GM21723 (cell line): ENCODE measurements at regions not wholly inside any gene's neighbourhood (a gene's known extent, or its start where the extent isn't known, plus 50 kb on each side); places are given as distances from the start of the nearest gene placed in this dataset.

Experiments
- ATAC-seq: cut with Tn5 transposase; IDR thresholded peaks from one replicate; pipeline ENCODE4 v1.9.1; 2021; ENCODE audit warnings: mild to moderate bottlenecking, moderate library complexity; ENCODE audit not compliant: unreplicated experiment

- no peak for ATAC-seq
These were observed 241.2 kb downstream of the PTBP2 start for GRCh38 chr1:96962751-96963211.

- ATAC-seq: no peak
These were observed 243.2 kb downstream of the PTBP2 start for GRCh38 chr1:96964761-96965160.

- peak; percentile 95 for ATAC-seq
These were observed 245.1 kb downstream of the PTBP2 start for GRCh38 chr1:96966536-96967138.

GRCh38 chr1:96967311-96967710 is 245.7 kb downstream of the PTBP2 start:
- ATAC-seq: no peak

GRCh38 chr1:96968541-96968940 is 247.0 kb downstream of the PTBP2 start:
- no peak for ATAC-seq

GRCh38 chr1:96968983-96969382 is 247.4 kb downstream of the PTBP2 start:
- ATAC-seq: no peak

- ATAC-seq: no peak
These were observed 248.1 kb downstream of the PTBP2 start for GRCh38 chr1:96969656-96970163.

- no peak for ATAC-seq
These were observed 249.9 kb downstream of the PTBP2 start for GRCh38 chr1:96971439-96971838.

- ATAC-seq: no peak
These were observed 250.4 kb downstream of the PTBP2 start for GRCh38 chr1:96971849-96972602.

- ATAC-seq: no peak
These were observed 252.0 kb downstream of the PTBP2 start for GRCh38 chr1:96973605-96974004.

- no peak for ATAC-seq
These were observed 256.9 kb downstream of the PTBP2 start for GRCh38 chr1:96978444-96978843.

- ATAC-seq: no peak
These were observed 257.3 kb downstream of the PTBP2 start for GRCh38 chr1:96978901-96979300.

GRCh38 chr1:96979304-96980268 is 258.0 kb downstream of the PTBP2 start:
- ATAC-seq: no peak

GRCh38 chr1:96980448-96980847 is 258.9 kb downstream of the PTBP2 start:
- ATAC-seq: no peak

- no peak for ATAC-seq
These were observed 259.6 kb downstream of the PTBP2 start for GRCh38 chr1:96981181-96981580.

- ATAC-seq: no peak
These were observed 260.5 kb downstream of the PTBP2 start for GRCh38 chr1:96982118-96982517.

- no peak for ATAC-seq
These were observed 262.3 kb downstream of the PTBP2 start for GRCh38 chr1:96983866-96984265.

GRCh38 chr1:96987186-96987703 is 265.7 kb downstream of the PTBP2 start:
- ATAC-seq: no peak

- ATAC-seq: no peak
These were observed 267.7 kb downstream of the PTBP2 start for GRCh38 chr1:96989302-96989701.

GRCh38 chr1:96990136-96990535 is 268.6 kb downstream of the PTBP2 start:
- ATAC-seq: no peak

GRCh38 chr1:96991261-96991660 is 269.7 kb downstream of the PTBP2 start:
- ATAC-seq: no peak
